Adrenal gland (tissue), 5 donors: ENCODE measurements at regions not wholly inside any gene's neighbourhood (a gene's known extent, or its start where the extent isn't known, plus 50 kb on each side); places are given as distances from the start of the nearest gene placed in this dataset.

Experiments
- POLR2A ChIP-seq, 2 donors: fragments of 450-650 bp; IDR thresholded peaks; one replicate each; pipeline ENCODE4 v1.6.1; 2017; ENCODE audit warnings: antibody characterized with exemption in 2 of 2, mild to moderate bottlenecking in 2 of 2, moderate library complexity in 1 of 2
- TF ChIP-seq, protein P1 (sequence below), 6 experiments: fragments of 450-650 bp in 4 of 6; fragments of 200-600 bp in 2 of 6; sonication (generic) in 1 of 6; IDR thresholded peaks; 1 replicate in 5 of 6; 2 replicates in 1 of 6; pipeline versions ENCODE4 v1.5.1 to v1.8.0; 2016 to 2021; ENCODE audit warnings: antibody characterized with exemption in 6 of 6, mild to moderate bottlenecking in 2 of 6, moderate library complexity in 1 of 6
- donor health status: DM: no; HTN: no; CAD: no.

DNA sequence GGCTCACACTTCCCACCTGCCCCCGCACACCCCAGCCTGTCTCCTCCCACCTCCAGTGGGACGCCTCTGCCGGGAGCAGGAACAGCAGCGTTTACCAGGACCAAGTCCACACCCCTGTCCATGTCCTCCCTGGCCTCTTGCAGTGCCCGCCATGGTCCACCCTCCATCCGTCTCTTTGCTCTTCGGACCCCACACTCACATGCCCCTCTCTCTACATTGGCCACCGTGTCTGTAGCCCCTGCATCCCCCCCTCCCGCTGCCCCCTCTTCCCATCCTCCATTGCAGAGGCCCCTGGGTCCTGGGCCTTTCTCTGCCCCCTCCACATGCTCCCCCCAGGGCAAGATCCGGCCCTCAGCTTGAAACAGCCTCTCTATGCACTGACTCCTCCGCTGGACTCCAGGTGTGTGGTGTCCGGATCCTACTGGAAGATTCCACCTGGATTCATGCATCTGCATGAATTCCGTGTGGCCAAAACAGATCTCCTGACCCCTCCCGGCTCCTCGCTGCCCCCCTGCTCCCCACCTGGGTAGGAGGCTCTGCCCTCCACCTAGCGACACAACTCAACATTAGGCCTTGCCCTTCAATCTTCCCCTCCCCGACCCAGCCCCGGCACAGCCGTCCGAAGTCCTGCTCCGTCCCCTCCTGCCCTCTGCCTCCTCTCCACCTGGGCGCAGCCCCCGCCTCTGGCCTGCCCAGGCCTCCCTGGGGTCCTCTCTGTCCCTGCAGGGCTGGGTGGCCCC, 168.5 kb downstream of the OLFM1 start:
- no peak for TF ChIP-seq POLR2A (IDR thresholded peaks at IDR 0.05)
- TF ChIP-seq, protein P1, sequence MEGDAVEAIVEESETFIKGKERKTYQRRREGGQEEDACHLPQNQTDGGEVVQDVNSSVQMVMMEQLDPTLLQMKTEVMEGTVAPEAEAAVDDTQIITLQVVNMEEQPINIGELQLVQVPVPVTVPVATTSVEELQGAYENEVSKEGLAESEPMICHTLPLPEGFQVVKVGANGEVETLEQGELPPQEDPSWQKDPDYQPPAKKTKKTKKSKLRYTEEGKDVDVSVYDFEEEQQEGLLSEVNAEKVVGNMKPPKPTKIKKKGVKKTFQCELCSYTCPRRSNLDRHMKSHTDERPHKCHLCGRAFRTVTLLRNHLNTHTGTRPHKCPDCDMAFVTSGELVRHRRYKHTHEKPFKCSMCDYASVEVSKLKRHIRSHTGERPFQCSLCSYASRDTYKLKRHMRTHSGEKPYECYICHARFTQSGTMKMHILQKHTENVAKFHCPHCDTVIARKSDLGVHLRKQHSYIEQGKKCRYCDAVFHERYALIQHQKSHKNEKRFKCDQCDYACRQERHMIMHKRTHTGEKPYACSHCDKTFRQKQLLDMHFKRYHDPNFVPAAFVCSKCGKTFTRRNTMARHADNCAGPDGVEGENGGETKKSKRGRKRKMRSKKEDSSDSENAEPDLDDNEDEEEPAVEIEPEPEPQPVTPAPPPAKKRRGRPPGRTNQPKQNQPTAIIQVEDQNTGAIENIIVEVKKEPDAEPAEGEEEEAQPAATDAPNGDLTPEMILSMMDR (IDR thresholded peaks at IDR 0.05), result no peak
